ENCODE measurements at regions not wholly inside any gene's neighbourhood (a gene's known extent, or its start where the extent isn't known, plus 50 kb on each side); places are given as distances from the start of the nearest gene placed in this dataset.

- no peak for DNase-seq
These were observed 49.8 kb upstream of the ANKRD55 start for GRCh38 chr5:56282951-56283350.

All from RPMI8226 (cell line).